ENCODE measurements at regions not wholly inside any gene's neighbourhood (a gene's known extent, or its start where the extent isn't known, plus 50 kb on each side); places are given as distances from the start of the nearest gene placed in this dataset.
A peak's percentile ranks its signal among the peaks of the same experiment; 100 is the strongest.

GRCh38 chr4:56244681-56245080, 142.6 kb downstream of the AASDH start:
- Histone ChIP-seq H3K4me1 (ENCODE audit: control insufficient read depth in 2 of 2, insufficient read depth in 2 of 2, low read length in 2 of 2) (peaks cover 0 to 29% of the 10 kb centered on the region in 2 donors), H3K27ac (ENCODE audit: low read depth in 2 of 2, low read length in 2 of 2) (no peak overlapping the region), H3K27me3 (ENCODE audit: control insufficient read depth in 2 of 2, insufficient read depth in 2 of 2, low read length in 2 of 2) (no peaks in the 10 kb centered on the region), H3K4me3 (ENCODE audit: low read length in 2 of 2) (no peak overlapping the region), H3K9me3 (ENCODE audit: control insufficient read depth in 2 of 2, low read length in 2 of 2) (no peaks in the 10 kb centered on the region), H3K9ac (ENCODE audit: low read depth in 1 of 2, low read length in 2 of 2) (no peak overlapping the region), H3K36me3 (ENCODE audit: control insufficient read depth in 2 of 2, insufficient read depth in 2 of 2, low read length in 2 of 2) (no peaks in the 10 kb centered on the region)

- no peak overlapping the region for H3K4me3 ChIP-seq (ENCODE audit: low read length in 2 of 2)
- H3K27me3 ChIP-seq (ENCODE audit: control insufficient read depth in 2 of 2, insufficient read depth in 2 of 2, low read length in 2 of 2): no peaks in the 10 kb centered on the region
- H3K36me3 ChIP-seq (ENCODE audit: control insufficient read depth in 2 of 2, insufficient read depth in 2 of 2, low read length in 2 of 2): no peaks in the 10 kb centered on the region
- H3K4me1 ChIP-seq (ENCODE audit: control insufficient read depth in 2 of 2, insufficient read depth in 2 of 2, low read length in 2 of 2): peaks cover 0 to 29% of the 10 kb centered on the region in 2 donors
- no peak overlapping the region for H3K9ac ChIP-seq (ENCODE audit: low read depth in 1 of 2, low read length in 2 of 2)
- no peaks in the 10 kb centered on the region for H3K9me3 ChIP-seq (ENCODE audit: control insufficient read depth in 2 of 2, low read length in 2 of 2)
- H3K27ac ChIP-seq (ENCODE audit: low read depth in 2 of 2, low read length in 2 of 2): no peak overlapping the region
Observed at GRCh38 chr4:56243107-56243506, 144.2 kb downstream of the AASDH start.

- H3K9me3 ChIP-seq (ENCODE audit: control insufficient read depth in 2 of 2, low read length in 2 of 2): no peaks in the 10 kb centered on the region
Observed at GRCh38 chr4:56241500-56241899, 145.8 kb downstream of the AASDH start.

GRCh38 chr4:56240554-56241174, 146.6 kb downstream of the AASDH start:
- peak overlapping the region in 1 of 2 donors; percentile 10 for H3K4me3 ChIP-seq (ENCODE audit: low read length in 2 of 2)
- H3K27ac ChIP-seq (ENCODE audit: low read depth in 2 of 2, low read length in 2 of 2): peak overlapping the region in 1 of 2 donors; percentile 19
- peaks cover 0 to 32% of the 10 kb centered on the region in 2 donors for H3K4me1 ChIP-seq (ENCODE audit: control insufficient read depth in 2 of 2, insufficient read depth in 2 of 2, low read length in 2 of 2)
- no peaks in the 10 kb centered on the region for H3K36me3 ChIP-seq (ENCODE audit: control insufficient read depth in 2 of 2, insufficient read depth in 2 of 2, low read length in 2 of 2)
- H3K27me3 ChIP-seq (ENCODE audit: control insufficient read depth in 2 of 2, insufficient read depth in 2 of 2, low read length in 2 of 2): no peaks in the 10 kb centered on the region
- H3K9ac ChIP-seq (ENCODE audit: low read depth in 1 of 2, low read length in 2 of 2): no peak overlapping the region
- no peaks in the 10 kb centered on the region for H3K9me3 ChIP-seq (ENCODE audit: control insufficient read depth in 2 of 2, low read length in 2 of 2)

More at GRCh38 chr4:56241500-56241899, 145.8 kb downstream of the AASDH start:
- Histone ChIP-seq H3K27me3 (ENCODE audit: control insufficient read depth in 2 of 2, insufficient read depth in 2 of 2, low read length in 2 of 2) (no peaks in the 10 kb centered on the region), H3K9ac (ENCODE audit: low read depth in 1 of 2, low read length in 2 of 2) (no peak overlapping the region), H3K4me1 (ENCODE audit: control insufficient read depth in 2 of 2, insufficient read depth in 2 of 2, low read length in 2 of 2) (peaks cover 0 to 29% of the 10 kb centered on the region in 2 donors), H3K27ac (ENCODE audit: low read depth in 2 of 2, low read length in 2 of 2) (peak overlapping the region; percentile 72 to 75), H3K4me3 (ENCODE audit: low read length in 2 of 2) (peak overlapping the region; percentile 22 to 37), H3K36me3 (ENCODE audit: control insufficient read depth in 2 of 2, insufficient read depth in 2 of 2, low read length in 2 of 2) (no peaks in the 10 kb centered on the region)

GRCh38 chr4:56238251-56238650, 149.0 kb downstream of the AASDH start:
- no peaks in the 10 kb centered on the region for H3K36me3 ChIP-seq (ENCODE audit: control insufficient read depth in 2 of 2, insufficient read depth in 2 of 2, low read length in 2 of 2)
- no peak overlapping the region for H3K27ac ChIP-seq (ENCODE audit: low read depth in 2 of 2, low read length in 2 of 2)
- H3K9ac ChIP-seq (ENCODE audit: low read depth in 1 of 2, low read length in 2 of 2): no peak overlapping the region
- peaks cover 0 to 39% of the 10 kb centered on the region in 2 donors for H3K4me1 ChIP-seq (ENCODE audit: control insufficient read depth in 2 of 2, insufficient read depth in 2 of 2, low read length in 2 of 2)
- no peaks in the 10 kb centered on the region for H3K9me3 ChIP-seq (ENCODE audit: control insufficient read depth in 2 of 2, low read length in 2 of 2)
- H3K27me3 ChIP-seq (ENCODE audit: control insufficient read depth in 2 of 2, insufficient read depth in 2 of 2, low read length in 2 of 2): no peaks in the 10 kb centered on the region
- H3K4me3 ChIP-seq (ENCODE audit: low read length in 2 of 2): no peak overlapping the region

- no peak overlapping the region for H3K27ac ChIP-seq (ENCODE audit: low read depth in 2 of 2, low read length in 2 of 2)
- no peak overlapping the region for H3K4me3 ChIP-seq (ENCODE audit: low read length in 2 of 2)
- no peaks in the 10 kb centered on the region for H3K36me3 ChIP-seq (ENCODE audit: control insufficient read depth in 2 of 2, insufficient read depth in 2 of 2, low read length in 2 of 2)
- H3K4me1 ChIP-seq (ENCODE audit: control insufficient read depth in 2 of 2, insufficient read depth in 2 of 2, low read length in 2 of 2): peaks cover 0 to 21% of the 10 kb centered on the region in 2 donors
- H3K9me3 ChIP-seq (ENCODE audit: control insufficient read depth in 2 of 2, low read length in 2 of 2): no peaks in the 10 kb centered on the region
- no peak overlapping the region for H3K9ac ChIP-seq (ENCODE audit: low read depth in 1 of 2, low read length in 2 of 2)
- H3K27me3 ChIP-seq (ENCODE audit: control insufficient read depth in 2 of 2, insufficient read depth in 2 of 2, low read length in 2 of 2): no peaks in the 10 kb centered on the region
Observed at GRCh38 chr4:56235725-56236124, 151.6 kb downstream of the AASDH start.

GRCh38 chr4:56235011-56235410, 152.3 kb downstream of the AASDH start:
- Histone ChIP-seq H3K27ac (ENCODE audit: low read depth in 2 of 2, low read length in 2 of 2) (no peak overlapping the region), H3K4me3 (ENCODE audit: low read length in 2 of 2) (no peak overlapping the region), H3K9ac (ENCODE audit: low read depth in 1 of 2, low read length in 2 of 2) (no peak overlapping the region), H3K9me3 (ENCODE audit: control insufficient read depth in 2 of 2, low read length in 2 of 2) (no peaks in the 10 kb centered on the region), H3K36me3 (ENCODE audit: control insufficient read depth in 2 of 2, insufficient read depth in 2 of 2, low read length in 2 of 2) (no peaks in the 10 kb centered on the region), H3K4me1 (ENCODE audit: control insufficient read depth in 2 of 2, insufficient read depth in 2 of 2, low read length in 2 of 2) (peaks cover 0 to 16% of the 10 kb centered on the region in 2 donors), H3K27me3 (ENCODE audit: control insufficient read depth in 2 of 2, insufficient read depth in 2 of 2, low read length in 2 of 2) (no peaks in the 10 kb centered on the region)

GRCh38 chr4:56234098-56234497, 153.2 kb downstream of the AASDH start:
- Histone ChIP-seq H3K36me3 (ENCODE audit: control insufficient read depth in 2 of 2, insufficient read depth in 2 of 2, low read length in 2 of 2) (no peaks in the 10 kb centered on the region), H3K9ac (ENCODE audit: low read depth in 1 of 2, low read length in 2 of 2) (no peak overlapping the region), H3K9me3 (ENCODE audit: control insufficient read depth in 2 of 2, low read length in 2 of 2) (no peaks in the 10 kb centered on the region), H3K27ac (ENCODE audit: low read depth in 2 of 2, low read length in 2 of 2) (no peak overlapping the region), H3K4me1 (ENCODE audit: control insufficient read depth in 2 of 2, insufficient read depth in 2 of 2, low read length in 2 of 2) (peaks cover 0 to 16% of the 10 kb centered on the region in 2 donors), H3K4me3 (ENCODE audit: low read length in 2 of 2) (no peak overlapping the region), H3K27me3 (ENCODE audit: control insufficient read depth in 2 of 2, insufficient read depth in 2 of 2, low read length in 2 of 2) (no peaks in the 10 kb centered on the region)

GRCh38 chr4:56231410-56231809, 155.9 kb downstream of the AASDH start:
- Histone ChIP-seq H3K9me3 (ENCODE audit: control insufficient read depth in 2 of 2, low read length in 2 of 2) (no peaks in the 10 kb centered on the region), H3K9ac (ENCODE audit: low read depth in 1 of 2, low read length in 2 of 2) (no peak overlapping the region), H3K27me3 (ENCODE audit: control insufficient read depth in 2 of 2, insufficient read depth in 2 of 2, low read length in 2 of 2) (no peaks in the 10 kb centered on the region), H3K36me3 (ENCODE audit: control insufficient read depth in 2 of 2, insufficient read depth in 2 of 2, low read length in 2 of 2) (no peaks in the 10 kb centered on the region), H3K4me1 (ENCODE audit: control insufficient read depth in 2 of 2, insufficient read depth in 2 of 2, low read length in 2 of 2) (peaks cover 3 to 27% of the 10 kb centered on the region in 2 donors), H3K4me3 (ENCODE audit: low read length in 2 of 2) (no peak overlapping the region), H3K27ac (ENCODE audit: low read depth in 2 of 2, low read length in 2 of 2) (no peak overlapping the region)

- no peaks in the 10 kb centered on the region for H3K9me3 ChIP-seq (ENCODE audit: control insufficient read depth in 2 of 2, low read length in 2 of 2)
- no peaks in the 10 kb centered on the region for H3K27me3 ChIP-seq (ENCODE audit: control insufficient read depth in 2 of 2, insufficient read depth in 2 of 2, low read length in 2 of 2)
- no peaks in the 10 kb centered on the region for H3K36me3 ChIP-seq (ENCODE audit: control insufficient read depth in 2 of 2, insufficient read depth in 2 of 2, low read length in 2 of 2)
- H3K4me1 ChIP-seq (ENCODE audit: control insufficient read depth in 2 of 2, insufficient read depth in 2 of 2, low read length in 2 of 2): peaks cover 3 to 19% of the 10 kb centered on the region in 2 donors
- H3K4me3 ChIP-seq (ENCODE audit: low read length in 2 of 2): no peak overlapping the region
- no peak overlapping the region for H3K9ac ChIP-seq (ENCODE audit: low read depth in 1 of 2, low read length in 2 of 2)
- H3K27ac ChIP-seq (ENCODE audit: low read depth in 2 of 2, low read length in 2 of 2): no peak overlapping the region
Observed at GRCh38 chr4:56229947-56230346, 157.3 kb downstream of the AASDH start.

Data from mucosa of rectum (tissue), 2 donors.